ENCODE measurements at regions not wholly inside any gene's neighbourhood (a gene's known extent, or its start where the extent isn't known, plus 50 kb on each side); places are given as distances from the start of the nearest gene placed in this dataset.
"Not testable (repeated sequence)": the region's sequence is repeated elsewhere in the genome, so short reads cannot be mapped to it uniquely, and the experiment has no call there.

DNA sequence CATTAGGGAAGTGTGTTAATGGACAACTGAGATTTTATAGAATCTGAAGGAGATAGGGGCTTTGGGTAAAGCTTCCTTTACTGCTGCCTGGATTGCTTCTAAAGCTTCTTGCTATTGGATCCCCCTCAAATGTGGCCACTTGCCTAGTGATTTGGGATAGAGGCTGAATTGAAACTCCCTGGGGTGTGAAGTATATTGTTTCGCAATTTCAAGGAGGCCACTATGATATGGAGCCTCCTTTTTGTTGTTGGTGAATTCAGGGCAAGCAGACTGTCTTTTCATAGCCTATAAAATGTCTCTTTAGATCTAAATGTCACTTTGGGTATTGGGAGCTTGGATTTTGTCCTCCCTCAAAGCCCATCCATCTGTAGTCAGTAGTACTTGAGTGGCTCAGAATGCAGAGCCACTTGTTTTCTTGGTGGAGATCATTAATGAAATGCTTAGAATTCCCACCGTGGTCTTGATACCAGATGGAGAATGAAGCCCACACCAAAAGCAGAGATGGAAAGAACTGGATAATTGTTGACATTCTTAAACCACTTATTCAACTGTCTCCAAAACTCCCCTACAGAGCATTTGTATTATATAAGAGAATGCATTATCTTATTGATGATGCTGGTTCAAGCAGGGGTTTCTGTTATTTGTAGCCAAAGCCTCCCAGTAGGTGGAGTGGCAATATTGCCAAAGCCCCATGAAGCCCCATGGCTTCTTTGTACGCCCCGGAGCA is 144.3 kb upstream of the KCNE2 start:
- no peak for DNase-seq (ENCODE audit: low spot score)

- DNase-seq (ENCODE audit: low spot score) = no peak
Measured at GRCh38 chr21:34220556-34221195, 143.1 kb upstream of the KCNE2 start.

- no peak for DNase-seq (ENCODE audit: low spot score)
Measured at GRCh38 chr21:34221331-34222030, 142.3 kb upstream of the KCNE2 start.

- no peak for DNase-seq (ENCODE audit: low spot score)
Measured at GRCh38 chr21:34222031-34222335, 141.8 kb upstream of the KCNE2 start.

- DNase-seq (ENCODE audit: low spot score) = no peak
Measured at GRCh38 chr21:34223376-34223775, 140.4 kb upstream of the KCNE2 start.

GRCh38 chr21:34227386-34227852 is 136.4 kb upstream of the KCNE2 start:
- DNase-seq (ENCODE audit: low spot score) = no peak

DNA sequence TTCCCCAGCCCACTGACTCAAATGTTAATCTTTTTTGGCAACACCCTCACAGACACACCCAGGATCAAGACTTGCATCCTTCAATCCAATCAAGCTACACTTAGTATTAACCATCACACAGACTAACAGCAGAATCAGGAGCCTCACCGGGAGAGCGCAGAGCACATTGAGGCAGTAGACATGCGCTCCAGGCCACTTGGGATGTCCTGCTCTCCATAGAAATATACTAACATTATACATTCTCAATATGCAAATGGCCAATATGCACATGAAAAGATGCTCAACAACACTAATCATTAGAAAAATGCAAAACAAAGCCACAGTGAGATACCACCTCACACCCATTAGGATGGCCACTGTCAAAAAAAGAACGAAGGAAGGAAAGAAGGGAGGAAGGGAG is 135.0 kb upstream of the KCNE2 start:
- DNase-seq (ENCODE audit: low spot score) = no peak

DNA sequence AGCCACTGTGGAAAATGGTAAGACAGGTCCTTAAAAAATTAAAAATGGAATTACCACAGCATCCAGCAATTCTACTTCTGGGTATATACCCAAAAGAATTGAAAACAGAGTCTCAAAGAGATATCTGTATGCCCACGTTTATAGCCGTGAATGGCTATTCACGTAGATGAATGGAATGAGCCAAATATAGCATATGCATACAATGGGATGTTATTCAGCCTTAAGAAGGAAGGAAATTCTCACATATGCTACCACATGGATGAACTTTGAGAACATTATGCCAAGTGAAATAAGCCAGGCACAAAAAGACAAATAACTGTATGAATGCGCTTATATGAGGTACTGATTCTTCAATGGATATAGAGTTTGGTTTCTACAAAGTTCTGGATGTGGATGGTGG is 134.5 kb upstream of the KCNE2 start:
- no peak for DNase-seq (ENCODE audit: low spot score)

DNA sequence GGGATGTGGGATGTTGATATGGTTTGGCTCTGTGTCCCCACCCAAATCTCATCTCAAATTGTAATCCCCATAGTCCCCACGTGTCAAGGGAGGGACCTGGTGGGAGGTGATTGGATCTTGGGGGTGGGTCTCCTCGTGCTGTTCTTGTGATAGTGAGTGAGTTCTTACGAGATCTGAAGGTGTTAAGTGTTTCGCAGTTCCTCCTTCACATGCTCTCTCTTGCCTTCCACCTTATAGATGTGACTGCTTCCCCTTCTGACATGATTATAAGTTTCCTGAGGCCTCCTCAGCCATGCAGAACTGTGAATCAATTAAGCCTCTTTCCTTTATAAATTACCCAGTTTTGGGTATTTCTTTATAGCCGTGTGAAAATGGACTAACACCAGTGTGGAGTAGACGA is 130.1 kb upstream of the KCNE2 start:
- not testable (repeated sequence) for DNase-seq (ENCODE audit: low spot score)

DNA sequence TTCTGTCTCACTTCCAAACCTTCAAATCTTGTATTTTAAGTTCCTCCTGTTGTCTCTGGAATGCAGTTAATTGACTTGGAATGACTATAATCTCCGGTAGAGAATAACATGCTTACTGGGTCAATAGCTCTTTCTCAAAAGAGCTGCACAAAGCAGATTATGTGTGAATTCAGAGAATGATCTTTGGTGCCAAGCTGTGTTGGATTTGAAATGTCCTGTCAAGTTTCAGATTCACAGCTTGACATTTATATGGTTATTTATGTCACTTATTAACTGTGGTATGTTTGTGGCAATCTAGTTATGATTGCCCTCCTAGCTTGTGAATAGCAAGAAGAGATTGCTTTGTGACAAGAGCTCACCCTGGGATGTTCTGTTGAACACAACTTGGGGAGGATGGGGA is 128.3 kb upstream of the KCNE2 start:
- DNase-seq (ENCODE audit: low spot score) = no peak

DNA sequence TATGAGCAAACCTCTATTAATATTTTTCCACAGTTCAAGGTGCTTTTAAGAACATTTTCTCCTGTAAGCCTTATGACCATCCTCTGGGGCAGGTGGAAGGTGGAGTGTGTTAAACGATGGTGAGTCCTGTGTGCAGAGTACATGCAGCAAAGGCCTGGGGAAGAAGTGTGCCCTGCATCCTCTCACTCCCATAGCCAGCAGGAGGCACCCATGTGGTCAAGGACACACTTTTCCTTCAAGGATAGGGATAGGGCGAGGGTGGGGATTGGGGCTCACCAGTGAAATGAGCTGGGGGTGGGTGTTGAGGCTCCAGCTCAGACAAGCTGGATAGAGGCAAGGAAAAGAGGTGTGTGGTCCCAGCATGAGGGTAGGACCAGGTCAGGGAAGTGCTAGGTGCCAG is 120.8 kb upstream of the KCNE2 start:
- no peak for DNase-seq (ENCODE audit: low spot score)

DNA sequence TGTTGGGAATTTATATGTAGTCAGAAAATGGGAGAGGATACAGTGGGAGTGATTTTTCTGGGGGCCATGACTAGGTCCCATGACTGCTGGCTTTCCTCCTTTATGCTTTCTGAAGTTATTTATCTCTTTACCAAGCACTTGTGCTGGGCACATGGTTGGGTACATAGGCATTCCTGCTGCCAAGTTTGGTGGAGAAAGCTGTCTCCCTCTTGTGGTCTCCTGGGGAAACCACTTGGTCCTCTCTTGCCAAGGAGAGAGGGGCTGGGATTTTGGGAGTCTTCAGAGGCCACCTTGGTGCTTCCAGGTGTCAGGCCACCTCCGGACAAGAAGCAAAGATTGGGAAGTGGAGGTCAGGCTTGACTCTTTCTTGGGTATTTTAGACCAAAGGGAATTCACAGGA is 120.2 kb upstream of the KCNE2 start:
- DNase-seq (ENCODE audit: low spot score) = no peak

DNA sequence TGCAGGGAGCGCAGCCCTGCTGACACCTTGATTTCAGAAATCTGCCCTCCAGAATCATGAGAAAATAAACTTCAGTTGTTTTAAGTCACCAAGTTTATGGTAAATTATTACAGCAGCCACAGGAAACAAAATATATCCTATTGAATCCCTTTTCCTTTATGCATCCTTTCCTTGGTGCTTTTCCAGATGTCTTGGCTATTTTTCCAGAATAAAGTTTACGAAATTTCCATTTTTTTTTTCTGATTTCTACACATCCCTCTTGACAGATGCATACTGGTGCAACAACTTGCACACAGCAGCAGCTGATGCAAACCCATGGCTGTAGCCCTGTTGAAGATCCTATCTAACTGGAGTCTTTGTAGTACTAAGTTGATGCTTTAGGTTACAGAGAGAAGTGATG is 111.1 kb upstream of the KCNE2 start:
- no peak for DNase-seq (ENCODE audit: low spot score)

DNA sequence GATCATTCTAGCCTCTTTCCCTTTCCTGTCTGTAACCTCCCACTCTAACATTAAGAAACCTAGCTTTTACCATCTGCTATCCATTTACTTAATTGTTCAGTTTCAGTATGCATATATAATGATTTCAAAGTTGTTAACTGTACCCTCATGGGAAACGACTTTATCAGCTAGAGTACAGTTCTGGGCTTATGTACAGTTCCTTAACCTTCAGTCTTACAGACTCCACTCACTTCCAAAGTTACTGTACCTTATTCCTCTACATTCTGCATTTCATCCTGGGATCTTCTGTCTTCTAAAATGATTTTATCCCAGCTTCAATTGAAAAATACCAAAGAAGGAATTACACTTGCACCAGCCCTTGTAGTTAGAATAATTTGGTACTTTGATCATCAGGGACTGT is 108.7 kb upstream of the KCNE2 start:
- DNase-seq (ENCODE audit: low spot score) = no peak

- no peak for DNase-seq (ENCODE audit: low spot score)
Measured at GRCh38 chr21:34260277-34261008, 103.4 kb upstream of the KCNE2 start.

GRCh38 chr21:34261841-34262468 is 101.9 kb upstream of the KCNE2 start:
- no peak for DNase-seq (ENCODE audit: low spot score)

DNA sequence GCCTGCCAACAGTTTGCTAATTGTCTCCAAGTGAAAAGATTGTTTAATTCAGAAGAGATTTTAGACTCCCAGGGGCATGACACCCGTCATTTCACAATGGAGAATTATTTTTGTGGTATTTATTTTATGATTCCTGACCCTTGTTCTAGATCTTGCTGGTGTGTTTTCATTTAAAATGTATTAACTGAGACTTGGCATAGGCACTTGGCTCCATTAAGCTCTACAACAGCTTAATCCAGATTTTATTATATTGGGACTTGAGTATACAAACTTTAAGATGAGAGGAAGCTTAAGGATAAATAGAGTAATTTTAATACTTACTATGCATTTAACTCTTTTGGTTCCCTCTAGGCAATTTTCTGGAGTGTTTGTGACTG is 101.3 kb upstream of the KCNE2 start:
- no peak for DNase-seq (ENCODE audit: low spot score)

DNA sequence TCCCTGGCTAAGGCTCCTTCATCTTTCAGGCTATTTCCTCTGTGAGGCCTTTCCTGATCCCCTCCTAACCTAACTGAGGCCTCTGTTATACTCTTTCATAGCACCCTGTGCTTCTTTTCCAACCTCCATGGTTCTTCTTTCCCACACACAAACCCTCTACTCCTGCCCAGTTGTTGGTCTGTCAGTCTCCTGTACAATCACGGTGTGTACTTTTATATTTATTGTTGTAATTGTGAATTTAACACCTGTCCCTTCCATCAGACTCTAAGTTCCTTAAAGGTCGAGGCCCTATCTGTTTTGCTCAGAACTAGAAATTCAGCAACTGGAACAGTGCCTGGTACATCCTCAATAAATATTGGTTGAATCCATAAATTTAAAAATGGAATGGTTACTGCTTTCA is 100.2 kb upstream of the KCNE2 start:
- DNase-seq (ENCODE audit: low spot score) = no peak

GRCh38 chr21:34266351-34266750 is 97.5 kb upstream of the KCNE2 start:
- DNase-seq (ENCODE audit: low spot score) = no peak

GRCh38 chr21:34268493-34268892 is 95.3 kb upstream of the KCNE2 start:
- DNase-seq (ENCODE audit: low spot score) = no peak

GRCh38 chr21:34270411-34270810 is 93.4 kb upstream of the KCNE2 start:
- no peak for DNase-seq (ENCODE audit: low spot score)

DNA sequence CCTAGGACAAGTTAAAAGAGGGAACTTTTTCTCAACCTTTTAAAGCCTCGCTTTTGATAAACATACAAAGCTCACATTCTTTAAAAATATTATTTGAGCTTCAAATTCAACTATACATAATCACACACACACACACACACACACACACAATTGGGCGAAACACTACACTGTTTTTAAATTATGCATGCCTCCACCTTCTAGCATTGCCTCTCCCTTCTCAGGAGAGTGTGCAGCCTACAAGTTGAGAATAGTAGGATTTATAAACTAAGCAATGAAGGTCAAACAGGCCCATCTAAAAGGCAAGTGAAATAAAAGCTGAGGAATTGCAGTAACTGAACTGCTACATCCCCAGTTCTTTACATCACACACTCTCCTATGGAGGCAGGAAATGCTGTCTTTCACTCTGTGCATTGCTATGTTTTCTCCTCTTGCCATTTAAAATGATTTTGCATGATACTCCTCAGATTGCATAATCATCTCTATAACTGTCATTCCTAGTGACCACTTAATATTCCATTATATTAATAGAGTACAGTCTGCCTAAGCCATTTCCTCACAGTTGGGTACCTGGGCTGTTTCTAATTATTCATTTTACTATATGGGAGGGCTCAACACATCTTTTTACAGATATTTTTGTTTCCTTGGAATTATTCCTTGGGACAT is 92.5 kb upstream of the KCNE2 start:
- no peak for DNase-seq (ENCODE audit: low spot score)
